GM10248 (cell line): ENCODE measurements at regions not wholly inside any gene's neighbourhood (a gene's known extent, or its start where the extent isn't known, plus 50 kb on each side); places are given as distances from the start of the nearest gene placed in this dataset.

Experiments
- CTCF ChIA-PET: fragments of 300-600 bp; sonication (Branson Sonifier 250); formaldehyde crosslinking; extraction: SDS; loops from one replicate; lab custom pipeline; 2021; ENCODE audit warnings: antibody characterized with exemption; lab: Yijun Ruan, JAX
- POLR2A ChIA-PET: fragments of 350-650 bp; sonication (Branson Sonifier 250); formaldehyde crosslinking; extraction: SDS; loops from one replicate; lab custom pipeline; 2020; ENCODE audit warnings: antibody characterized with exemption; lab: Yijun Ruan, JAX
- DNase-seq: peaks from one replicate; pipeline ENCODE4 v3.0.0; 2012; ENCODE audit errors: extremely low spot score
- CTCF ChIP-seq: IDR thresholded peaks from 2 replicates; pipeline ENCODE4 v1.5.1; 2012; ENCODE audit warnings: mild to moderate bottlenecking, low read depth; ENCODE audit errors: extremely low read depth, missing control alignments, control extremely low read depth

DNA sequence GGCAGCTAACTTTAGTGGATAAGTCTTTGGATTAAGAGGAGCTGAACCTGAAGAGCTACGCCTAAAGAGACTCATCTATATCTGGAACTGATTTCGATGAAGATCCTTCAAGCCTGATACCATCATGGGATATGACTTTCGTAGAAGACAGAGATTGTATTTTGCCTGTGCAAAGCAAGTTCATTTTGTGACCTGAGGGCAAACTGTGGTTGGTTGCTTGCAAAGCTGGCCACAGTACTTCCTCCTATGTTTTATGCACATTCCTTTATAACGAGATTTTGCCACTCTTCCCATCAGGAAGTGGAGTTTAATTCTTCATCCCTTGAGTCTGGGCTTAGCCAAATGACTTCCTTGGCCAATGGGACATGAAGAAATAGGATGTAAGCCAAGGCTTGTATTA, 519.3 kb upstream of the NR3C2 start:
- DNase-seq, result no peak
- POLR2A ChIA-PET, result no interaction called here
- CTCF ChIA-PET, result interaction anchor here (0.9 to 1.9 kb wide), 2 partner anchors 16 to 26 kb away, joined by 3 to 8 read pairs; no protein-coding TSS in a partner anchor
- no peak for TF ChIP-seq CTCF

- CTCF ChIA-PET, result interaction anchor here (1.4 kb wide), 1 partner anchor 11 kb away, joined by 4 read pairs; no protein-coding TSS in a partner anchor
- TF ChIP-seq CTCF, result no peak
- POLR2A ChIA-PET, result no interaction called here
- DNase-seq, result no peak
Measured at GRCh38 chr4:148958317-148958716, 516.1 kb upstream of the NR3C2 start.

GRCh38 chr4:148955564-148956297, 513.5 kb upstream of the NR3C2 start:
- ChIA-PET CTCF (no interaction called here), POLR2A (no interaction called here)
- no peak for TF ChIP-seq CTCF
- DNase-seq, result no peak

DNA sequence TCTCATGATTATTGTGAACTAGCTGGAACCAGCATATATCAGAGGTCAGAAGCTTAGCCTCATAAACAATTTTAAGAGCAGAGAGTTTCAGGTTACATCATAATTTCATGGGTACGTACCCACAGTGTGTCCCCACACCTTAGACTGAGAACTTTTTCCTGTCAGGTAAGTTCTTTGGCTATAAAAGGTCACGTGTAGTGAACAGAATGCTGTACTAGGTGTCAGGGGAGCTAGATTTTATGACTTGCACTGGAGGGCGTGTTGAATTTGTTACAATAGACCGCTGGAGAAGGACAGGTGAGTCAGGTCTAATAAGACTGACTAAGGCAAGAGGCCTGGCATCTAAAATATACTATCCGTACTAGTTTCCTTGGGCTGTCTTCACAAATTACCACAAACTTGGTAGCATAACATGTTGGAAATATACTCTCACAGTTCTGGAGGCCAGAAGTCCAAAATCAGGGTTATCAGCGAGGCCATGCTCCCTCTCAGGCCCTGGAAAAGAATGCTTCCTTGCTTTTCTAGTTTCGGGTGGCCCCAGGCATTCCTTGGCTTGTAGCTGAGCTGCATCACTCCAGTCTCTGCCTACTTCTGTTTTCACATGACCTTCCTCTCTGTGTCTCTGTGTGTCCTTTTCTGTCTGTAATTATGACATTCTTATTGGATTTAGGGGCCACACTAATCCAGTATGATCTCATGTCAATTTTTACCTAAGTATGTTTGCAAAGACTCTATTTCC, 512.0 kb upstream of the NR3C2 start:
- TF ChIP-seq CTCF, result no peak
- CTCF ChIA-PET, result no interaction called here
- POLR2A ChIA-PET, result no interaction called here
- no peak for DNase-seq

GRCh38 chr4:148951346-148951745, 509.1 kb upstream of the NR3C2 start:
- CTCF ChIA-PET, result no interaction called here
- no peak for TF ChIP-seq CTCF
- POLR2A ChIA-PET, result no interaction called here
- no peak for DNase-seq

GRCh38 chr4:148946271-148946670, 504.1 kb upstream of the NR3C2 start:
- TF ChIP-seq CTCF, result no peak
- POLR2A ChIA-PET, result no interaction called here
- CTCF ChIA-PET, result interaction anchor here (1.3 to 1.9 kb wide), 4 partner anchors 9 to 86 kb away, joined by 3 to 8 read pairs (median 3); no protein-coding TSS in a partner anchor
- DNase-seq, result no peak
